ENCODE measurements at regions not wholly inside any gene's neighbourhood (a gene's known extent, or its start where the extent isn't known, plus 50 kb on each side); places are given as distances from the start of the nearest gene placed in this dataset.

GRCh38 chr10:31123946-31124345 is 92.3 kb upstream of the ZNF438 start:
- no peak for TF ChIP-seq POLR2A (IDR thresholded peaks at IDR 0.05; ENCODE audit: low read depth)
- no peak for TF ChIP-seq POLR2AphosphoS5 (IDR thresholded peaks at IDR 0.05)

All from esophagus muscularis mucosa (tissue), 2 donors.